GM18861 (cell line): ENCODE measurements at regions not wholly inside any gene's neighbourhood (a gene's known extent, or its start where the extent isn't known, plus 50 kb on each side); places are given as distances from the start of the nearest gene placed in this dataset.

Source experiments
- ATAC-seq: cut with Tn5 transposase; IDR thresholded peaks from one replicate; pipeline ENCODE4 v1.9.1; 2021; ENCODE audit not compliant: unreplicated experiment

DNA sequence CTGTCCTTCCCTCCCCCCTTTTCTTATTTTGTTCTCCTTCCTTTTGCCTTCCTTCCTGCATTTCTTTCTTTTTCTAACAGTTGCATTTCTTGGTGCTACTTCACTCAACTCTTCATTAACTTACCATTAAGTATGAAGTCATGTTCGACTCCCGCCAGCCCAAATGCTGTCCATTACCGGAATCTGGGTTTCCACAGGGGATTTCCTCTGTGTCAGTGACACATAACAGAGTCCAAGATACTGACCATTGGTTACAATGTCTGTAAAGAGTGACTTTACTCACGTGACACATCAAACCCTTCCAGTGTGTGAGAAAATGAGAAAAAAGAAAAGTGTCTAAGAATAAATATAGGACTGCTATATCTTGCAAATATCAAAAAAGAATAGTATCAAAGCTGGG lies 500.0 kb upstream of the FRG1 start:
- no peak for ATAC-seq

- ATAC-seq = no peak
Observed at GRCh38 chr4:189443341-189443740, 497.3 kb upstream of the FRG1 start.

DNA sequence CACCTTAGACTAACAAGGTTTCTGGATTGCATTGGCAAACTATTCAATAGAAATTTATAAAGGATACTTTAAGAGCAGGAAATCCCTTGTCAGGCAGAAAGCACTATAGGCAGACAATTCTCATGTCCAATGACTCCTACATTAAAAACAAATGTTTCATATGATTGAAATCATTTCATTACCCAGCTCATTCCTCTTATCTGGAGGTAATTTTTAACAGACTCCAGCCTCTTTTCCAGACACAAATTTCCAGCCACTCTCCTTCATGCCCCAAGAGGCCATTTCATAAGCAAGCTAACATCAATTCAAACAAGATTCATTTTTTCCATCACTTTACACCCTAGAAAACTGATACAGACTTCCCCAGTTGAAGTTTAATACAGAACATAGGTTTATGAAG lies 495.1 kb upstream of the FRG1 start:
- ATAC-seq = no peak

- no peak for ATAC-seq
Observed at GRCh38 chr4:189463734-189464133, 476.9 kb upstream of the FRG1 start.

- no peak for ATAC-seq
Observed at GRCh38 chr4:189494407-189494806, 446.3 kb upstream of the FRG1 start.

GRCh38 chr4:189497516-189497915 lies 443.2 kb upstream of the FRG1 start:
- ATAC-seq = no peak

DNA sequence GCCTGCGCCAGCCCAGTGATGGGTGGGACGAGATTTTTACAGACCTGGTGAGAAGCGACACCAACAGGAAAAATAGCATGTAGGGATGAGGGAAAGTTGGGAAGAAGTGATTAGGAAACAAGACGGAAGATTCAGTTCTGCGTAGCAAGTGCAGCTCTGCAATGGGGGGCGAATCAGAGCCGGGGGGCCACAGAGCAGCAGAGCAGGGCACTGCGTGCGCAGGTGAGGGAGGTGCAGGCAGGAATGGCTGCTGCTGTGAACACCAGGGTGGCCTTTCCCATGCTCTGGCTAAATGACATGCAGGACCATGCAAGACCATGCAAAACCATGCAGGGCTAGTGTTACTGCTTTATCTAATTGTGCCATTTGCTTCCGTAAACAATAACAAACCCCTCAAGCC lies 442.7 kb upstream of the FRG1 start:
- ATAC-seq = no peak

GRCh38 chr4:189498457-189498856 lies 442.2 kb upstream of the FRG1 start:
- no peak for ATAC-seq

- ATAC-seq = no peak
Observed at GRCh38 chr4:189499696-189500095, 441.0 kb upstream of the FRG1 start.

DNA sequence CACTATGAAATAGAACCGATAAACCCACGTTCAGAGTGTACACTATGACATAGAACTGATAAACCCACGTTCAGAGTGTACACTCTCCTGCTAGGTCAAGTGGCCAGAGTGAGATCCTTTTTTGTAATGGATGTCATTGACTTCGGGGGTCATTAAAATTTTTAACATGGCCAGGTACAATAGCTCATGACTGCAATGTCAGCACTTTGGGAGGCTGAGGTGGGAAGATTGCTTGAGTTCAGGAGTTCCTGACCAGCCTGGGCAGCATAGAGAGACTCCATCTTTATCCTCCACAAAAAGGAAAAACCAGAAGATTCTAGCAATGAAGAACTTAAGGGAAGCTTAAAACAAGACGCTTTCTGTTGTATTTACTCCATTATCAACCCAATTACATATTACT lies 439.7 kb upstream of the FRG1 start:
- no peak for ATAC-seq

DNA sequence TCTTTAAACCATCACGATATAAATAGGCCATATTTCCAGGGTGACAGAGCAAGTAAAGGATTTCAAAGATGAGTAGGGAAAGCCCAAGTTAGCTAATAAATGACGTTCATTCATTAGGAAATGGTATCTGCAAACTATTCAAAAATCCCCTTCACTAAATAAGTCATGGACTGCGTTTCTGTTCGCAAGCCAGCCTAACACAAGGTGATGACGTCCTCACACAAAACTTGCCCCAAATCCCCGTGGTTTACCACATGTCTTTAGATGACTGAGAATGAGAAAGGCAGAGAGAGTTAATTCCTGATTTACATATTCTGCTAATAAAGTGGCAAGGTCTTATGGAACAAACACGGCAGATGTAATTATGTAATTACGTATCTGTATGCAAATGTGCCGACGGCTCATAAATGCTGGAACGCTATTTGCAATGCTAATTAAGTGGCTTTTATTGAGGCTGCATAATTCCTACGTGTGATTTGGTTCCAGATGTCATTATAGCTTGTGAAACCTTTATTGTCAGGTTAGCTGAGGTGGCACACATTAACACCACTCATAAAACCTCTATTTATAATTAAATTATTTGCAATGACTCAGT lies 437.7 kb upstream of the FRG1 start:
- no peak for ATAC-seq

DNA sequence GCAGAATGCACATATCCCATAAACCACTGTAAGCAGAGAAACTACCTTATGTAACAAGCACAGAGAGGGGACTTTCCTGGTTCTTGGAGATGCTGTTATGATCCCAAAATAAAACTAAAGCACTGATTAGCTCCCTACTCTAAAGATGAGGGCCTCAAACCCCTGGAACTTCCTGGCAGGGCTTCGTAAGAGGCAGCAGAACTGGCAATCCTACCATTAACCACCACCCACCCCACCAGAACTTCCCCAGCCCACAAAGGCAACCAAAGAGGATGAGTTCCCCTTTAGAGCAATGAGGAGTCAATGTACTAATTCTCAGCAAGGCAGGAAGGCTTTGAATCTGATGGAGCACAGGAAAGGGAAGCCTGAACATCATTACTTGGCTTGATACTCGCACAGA lies 436.5 kb upstream of the FRG1 start:
- ATAC-seq = no peak

GRCh38 chr4:189505380-189505779 lies 435.3 kb upstream of the FRG1 start:
- no peak for ATAC-seq

- no peak for ATAC-seq
Observed at GRCh38 chr4:189506080-189506479, 434.6 kb upstream of the FRG1 start.

- ATAC-seq = no peak
Observed at GRCh38 chr4:189507060-189507459, 433.6 kb upstream of the FRG1 start.

DNA sequence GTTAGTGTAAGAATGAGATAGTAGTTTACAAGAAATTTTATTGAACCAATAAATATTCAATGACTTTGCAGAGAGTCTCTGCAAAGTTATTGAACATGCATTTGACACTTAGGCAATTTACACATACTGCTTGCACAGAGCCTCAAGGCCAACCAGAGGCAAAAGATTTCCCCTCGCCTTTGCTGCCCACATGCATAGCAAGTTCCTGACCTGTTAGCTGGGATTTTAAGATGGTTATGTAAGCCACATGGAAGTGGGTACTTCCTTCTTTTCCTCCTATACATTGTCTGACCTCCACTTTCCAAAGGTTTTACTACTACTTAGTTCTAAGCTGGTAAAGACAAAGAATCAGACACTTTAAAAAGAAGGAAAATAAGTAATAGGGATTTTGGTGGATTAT lies 430.1 kb upstream of the FRG1 start:
- no peak for ATAC-seq

- ATAC-seq = no peak
Observed at GRCh38 chr4:189511581-189511980, 429.1 kb upstream of the FRG1 start.

- no peak for ATAC-seq
Observed at GRCh38 chr4:189513421-189513820, 427.3 kb upstream of the FRG1 start.

- no peak for ATAC-seq
Observed at GRCh38 chr4:189514209-189514608, 426.5 kb upstream of the FRG1 start.

GRCh38 chr4:189516902-189517301 lies 423.8 kb upstream of the FRG1 start:
- ATAC-seq = no peak

GRCh38 chr4:189519186-189519585 lies 421.5 kb upstream of the FRG1 start:
- ATAC-seq = no peak

DNA sequence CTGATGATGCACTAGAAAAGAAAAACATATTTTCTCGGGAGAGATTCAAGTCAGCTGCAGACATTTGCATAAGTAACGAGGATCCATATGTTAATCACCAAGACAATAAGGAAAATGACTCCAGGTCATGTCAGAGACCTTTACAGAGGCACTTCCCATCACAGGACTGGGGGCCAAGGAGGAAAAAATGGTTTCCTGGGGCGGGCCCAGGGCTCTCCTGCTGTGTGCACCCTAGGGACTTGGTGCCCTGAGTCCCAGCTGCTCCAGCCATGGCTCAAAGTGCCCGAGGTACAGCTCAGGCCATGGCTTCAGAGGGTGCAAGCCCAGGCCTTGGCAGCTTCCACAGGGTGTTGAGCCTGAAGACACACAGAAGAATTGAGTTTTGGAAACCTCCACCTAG lies 415.4 kb upstream of the FRG1 start:
- ATAC-seq = no peak

GRCh38 chr4:189530848-189531247 lies 409.8 kb upstream of the FRG1 start:
- ATAC-seq = no peak

DNA sequence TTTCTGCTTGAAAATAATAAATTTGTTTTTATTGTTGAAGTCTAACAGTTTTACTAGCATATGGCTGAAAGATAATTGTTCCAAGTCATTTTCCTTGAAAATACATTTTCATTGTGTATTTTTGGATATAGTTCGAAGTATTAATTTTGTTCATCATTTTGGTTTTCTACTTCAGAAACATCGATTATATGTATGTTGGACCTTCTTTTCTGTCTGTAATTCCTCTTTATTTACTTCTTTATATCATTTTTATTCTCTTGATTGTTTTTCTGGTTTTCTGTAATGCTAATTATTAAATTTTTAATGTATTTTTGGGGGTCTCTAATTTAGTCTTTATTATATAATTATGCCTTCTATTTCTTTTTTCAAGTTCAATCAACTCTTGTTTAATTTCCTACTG lies 407.1 kb upstream of the FRG1 start:
- no peak for ATAC-seq
